Breast epithelium (tissue), 4 donors: ENCODE measurements at regions not wholly inside any gene's neighbourhood (a gene's known extent, or its start where the extent isn't known, plus 50 kb on each side); places are given as distances from the start of the nearest gene placed in this dataset.

Experiments
- DNase-seq, 2 donors: peaks; one replicate each; pipeline ENCODE4 v3.0.0-alpha.2; 2019; ENCODE audit warnings: low spot score in 2 of 2
- H3K27ac ChIP-seq, 2 donors: fragments of 200-600 bp; sonication (generic) in 1 of 2; one replicate each; pipeline ENCODE4 v1.5.1; 2016 to 2019; ENCODE audit warnings: mild to moderate bottlenecking in 1 of 2
- H3K27me3 ChIP-seq, 2 donors: fragments of 200-600 bp; sonication (generic) in 1 of 2; one replicate each; pipeline versions ENCODE4 v1.5.1 to v1.6.0; 2017 to 2019; ENCODE audit warnings: control low read depth in 1 of 2, mild to moderate bottlenecking in 1 of 2
- H3K36me3 ChIP-seq: fragments of 200-600 bp; one replicate; pipeline ENCODE4 v1.5.1; 2019
- H3K4me1 ChIP-seq, 2 donors: fragments of 200-600 bp; sonication (generic); one replicate each; pipeline ENCODE4 v1.5.1; 2016 to 2019; ENCODE audit warnings: control low read depth in 1 of 2
- H3K4me3 ChIP-seq, 3 donors: fragments of 200-600 bp; sonication (generic); 1 replicate in 2 of 3; 2 replicates in 1 of 3; pipeline ENCODE4 v1.5.1; 2016 to 2019; ENCODE audit warnings: mild to moderate bottlenecking in 3 of 3, moderate library complexity in 2 of 3
- H3K9me3 ChIP-seq, 2 donors: fragments of 200-600 bp; sonication (generic) in 1 of 2; one replicate each; pipeline ENCODE4 v1.5.1; 2016 to 2019; ENCODE audit warnings: control low read depth in 1 of 2
- CTCF ChIP-seq, 3 donors: fragments of 450-650 bp; IDR thresholded peaks; one replicate each; pipeline ENCODE4 v1.5.1; 2016 to 2017; ENCODE audit warnings: antibody characterized with exemption in 3 of 3, mild to moderate bottlenecking in 3 of 3, moderate library complexity in 3 of 3
- POLR2A ChIP-seq: fragments of 450-650 bp; IDR thresholded peaks from one replicate; pipeline ENCODE4 v1.6.1; 2016; ENCODE audit warnings: antibody characterized with exemption, mild to moderate bottlenecking, moderate library complexity
- POLR2AphosphoS5 ChIP-seq, 3 donors: sonication (generic); formaldehyde crosslinking; IDR thresholded peaks; one replicate each; pipeline ENCODE4 v1.6.1; 2017; ENCODE audit warnings: antibody characterized with exemption in 3 of 3
- intact Hi-C: fragments of 100-400 bp; cut with DNase I; formaldehyde crosslinking; loops from one replicate; pipeline ENCODE4 v1.15.1; 2023; ENCODE audit warnings: low total_unique reads

- intact Hi-C loops = no loop called here
- Histone ChIP-seq H3K9me3 (no peaks in the 10 kb centered on the region), H3K4me1 (no peaks in the 10 kb centered on the region), H3K27me3 (no peaks in the 10 kb centered on the region), H3K36me3 (no peaks in the 10 kb centered on the region), H3K4me3 (no peak overlapping the region), H3K27ac (no peak overlapping the region)
- TF ChIP-seq CTCF (IDR thresholded peaks at IDR 0.05) = no peak
- TF ChIP-seq POLR2A = no peak
- no peak for TF ChIP-seq POLR2AphosphoS5 (IDR thresholded peaks at IDR 0.05)
- DNase-seq = no peak
These were observed 890.7 kb upstream of the EPHA6 start for GRCh38 chr3:95923496-95924210.

- no peaks in the 10 kb centered on the region for H3K36me3 ChIP-seq
- H3K4me3 ChIP-seq = no peak overlapping the region
- no peaks in the 10 kb centered on the region for H3K9me3 ChIP-seq
- H3K27me3 ChIP-seq = no peaks in the 10 kb centered on the region
- no peak for DNase-seq
- H3K4me1 ChIP-seq = no peaks in the 10 kb centered on the region
- no peak for TF ChIP-seq POLR2AphosphoS5 (IDR thresholded peaks at IDR 0.05)
- no peak for TF ChIP-seq CTCF (IDR thresholded peaks at IDR 0.05)
- no peak for TF ChIP-seq POLR2A
- H3K27ac ChIP-seq = no peak overlapping the region
- intact Hi-C loops = no loop called here
These were observed 887.4 kb upstream of the EPHA6 start for GRCh38 chr3:95926904-95927501.

- Histone ChIP-seq H3K4me1 (no peaks in the 10 kb centered on the region), H3K9me3 (no peaks in the 10 kb centered on the region), H3K27me3 (no peaks in the 10 kb centered on the region), H3K4me3 (no peak overlapping the region), H3K27ac (no peak overlapping the region), H3K36me3 (no peaks in the 10 kb centered on the region)
- intact Hi-C loops = no loop called here
- no peak for DNase-seq
- TF ChIP-seq CTCF (IDR thresholded peaks at IDR 0.05) (no peak), POLR2A (no peak)
These were observed 880.2 kb upstream of the EPHA6 start for GRCh38 chr3:95934181-95934580.

- Histone ChIP-seq H3K4me1 (no peaks in the 10 kb centered on the region), H3K9me3 (no peaks in the 10 kb centered on the region), H3K27me3 (no peaks in the 10 kb centered on the region), H3K4me3 (no peak overlapping the region), H3K36me3 (no peaks in the 10 kb centered on the region), H3K27ac (no peak overlapping the region)
- intact Hi-C loops = no loop called here
- DNase-seq = no peak
- no peak for TF ChIP-seq POLR2A
- TF ChIP-seq CTCF (IDR thresholded peaks at IDR 0.05) = no peak
- no peak for TF ChIP-seq POLR2AphosphoS5 (IDR thresholded peaks at IDR 0.05)
These were observed 875.1 kb upstream of the EPHA6 start for GRCh38 chr3:95939235-95939809.

GRCh38 chr3:95965704-95966336, 848.6 kb upstream of the EPHA6 start:
- H3K4me3 ChIP-seq = no peak overlapping the region
- H3K27ac ChIP-seq = no peak overlapping the region
- TF ChIP-seq POLR2A (no peak), POLR2AphosphoS5 (IDR thresholded peaks at IDR 0.05) (no peak), CTCF (IDR thresholded peaks at IDR 0.05) (no peak)
- intact Hi-C loops = no loop called here
- no peaks in the 10 kb centered on the region for H3K9me3 ChIP-seq
- no peak for DNase-seq
- H3K4me1 ChIP-seq = no peaks in the 10 kb centered on the region
- H3K27me3 ChIP-seq = no peaks in the 10 kb centered on the region
- no peaks in the 10 kb centered on the region for H3K36me3 ChIP-seq
